ENCODE measurements at regions not wholly inside any gene's neighbourhood (a gene's known extent, or its start where the extent isn't known, plus 50 kb on each side); places are given as distances from the start of the nearest gene placed in this dataset.
"Not testable (repeated sequence)": the region's sequence is repeated elsewhere in the genome, so short reads cannot be mapped to it uniquely, and the experiment has no call there.

GRCh38 chr5:9818340-9818845, 188.2 kb upstream of the TAS2R1 start:
- no peak for DNase-seq (ENCODE audit: low spot score in 2 of 2, unreplicated experiment in 2 of 2)
- peaks cover 11% of the 10 kb centered on the region for H3K4me1 Mint-ChIP-seq
- H3K9me3 Mint-ChIP-seq, result no peaks in the 10 kb centered on the region
- no peaks in the 10 kb centered on the region for H3K27me3 Mint-ChIP-seq (ENCODE audit: low read depth)
- no peak for TF ChIP-seq CTCF (IDR thresholded peaks at IDR 0.05; ENCODE audit: unreplicated experiment)
- H3K4me3 Mint-ChIP-seq, result no peak overlapping the region
- H3K27ac Mint-ChIP-seq, result no peak overlapping the region
- H3K36me3 Mint-ChIP-seq, result no peaks in the 10 kb centered on the region

- Mint-ChIP-seq H3K4me3 (no peak overlapping the region), H3K36me3 (no peaks in the 10 kb centered on the region), H3K27ac (no peak overlapping the region), H3K4me1 (peaks cover 11% of the 10 kb centered on the region), H3K9me3 (peaks cover 3% of the 10 kb centered on the region), H3K27me3 (ENCODE audit: low read depth) (no peaks in the 10 kb centered on the region)
- TF ChIP-seq CTCF (IDR thresholded peaks at IDR 0.05; ENCODE audit: unreplicated experiment), result no peak
- DNase-seq (ENCODE audit: low spot score in 2 of 2, unreplicated experiment in 2 of 2), result no peak
Observed at GRCh38 chr5:9817819-9818218, 187.7 kb upstream of the TAS2R1 start.

- no peak for TF ChIP-seq CTCF (IDR thresholded peaks at IDR 0.05; ENCODE audit: unreplicated experiment)
- Mint-ChIP-seq H3K27ac (no peak overlapping the region), H3K9me3 (peaks cover 4% of the 10 kb centered on the region), H3K4me1 (peaks cover 7% of the 10 kb centered on the region), H3K4me3 (no peak overlapping the region), H3K36me3 (no peaks in the 10 kb centered on the region), H3K27me3 (ENCODE audit: low read depth) (no peaks in the 10 kb centered on the region)
- DNase-seq (ENCODE audit: low spot score in 2 of 2, unreplicated experiment in 2 of 2), result no peak
Observed at GRCh38 chr5:9815051-9815450, 184.9 kb upstream of the TAS2R1 start.

GRCh38 chr5:9813305-9813704, 183.2 kb upstream of the TAS2R1 start:
- no peaks in the 10 kb centered on the region for H3K36me3 Mint-ChIP-seq
- no peak for TF ChIP-seq CTCF (IDR thresholded peaks at IDR 0.05; ENCODE audit: unreplicated experiment)

GRCh38 chr5:9807366-9807765, 177.2 kb upstream of the TAS2R1 start:
- H3K36me3 Mint-ChIP-seq; DNase-seq (ENCODE audit: low spot score in 2 of 2, unreplicated experiment in 2 of 2); H3K4me1 Mint-ChIP-seq; H3K4me3 Mint-ChIP-seq; H3K27me3 Mint-ChIP-seq (ENCODE audit: low read depth); H3K27ac Mint-ChIP-seq: not testable (repeated sequence)
- H3K9me3 Mint-ChIP-seq, result peaks cover 55% of the 10 kb centered on the region

More at GRCh38 chr5:9813305-9813704, 183.2 kb upstream of the TAS2R1 start:
- Mint-ChIP-seq H3K4me1 (peaks cover 7% of the 10 kb centered on the region), H3K4me3 (no peak overlapping the region), H3K9me3 (peaks cover 7% of the 10 kb centered on the region), H3K27me3 (ENCODE audit: low read depth) (no peaks in the 10 kb centered on the region), H3K27ac (no peak overlapping the region)
- DNase-seq (ENCODE audit: low spot score in 2 of 2, unreplicated experiment in 2 of 2), result no peak

- peaks cover 1% of the 10 kb centered on the region for H3K4me1 Mint-ChIP-seq
- no peak overlapping the region for H3K4me3 Mint-ChIP-seq
- H3K27ac Mint-ChIP-seq, result no peak overlapping the region
- peaks cover 47% of the 10 kb centered on the region for H3K9me3 Mint-ChIP-seq
- DNase-seq (ENCODE audit: low spot score in 2 of 2, unreplicated experiment in 2 of 2), result no peak
- H3K36me3 Mint-ChIP-seq, result no peaks in the 10 kb centered on the region
- H3K27me3 Mint-ChIP-seq (ENCODE audit: low read depth), result no peaks in the 10 kb centered on the region
- TF ChIP-seq CTCF (IDR thresholded peaks at IDR 0.05; ENCODE audit: unreplicated experiment), result no peak
Observed at GRCh38 chr5:9801908-9802307, 171.8 kb upstream of the TAS2R1 start.

Data from mesothelial cell of epicardium (in vitro differentiated cells).